ENCODE measurements at regions not wholly inside any gene's neighbourhood (a gene's known extent, or its start where the extent isn't known, plus 50 kb on each side); places are given as distances from the start of the nearest gene placed in this dataset.

- no peak for DNase-seq
Measured at GRCh38 chr21:16074950-16075489, 345.2 kb downstream of the USP25 start.

- DNase-seq = no peak
Measured at GRCh38 chr21:16075649-16076282, 346.0 kb downstream of the USP25 start.

GRCh38 chr21:16076465-16076864 lies 346.7 kb downstream of the USP25 start:
- DNase-seq = no peak

GRCh38 chr21:16078382-16078781 lies 348.6 kb downstream of the USP25 start:
- no peak for DNase-seq

GRCh38 chr21:16079830-16080229 lies 350.0 kb downstream of the USP25 start:
- no peak for DNase-seq

- no peak for DNase-seq
Measured at GRCh38 chr21:16081304-16081703, 351.5 kb downstream of the USP25 start.

GRCh38 chr21:16082038-16082816 lies 352.4 kb downstream of the USP25 start:
- DNase-seq = no peak

- no peak for DNase-seq
Measured at GRCh38 chr21:16084776-16085364, 355.1 kb downstream of the USP25 start.

GRCh38 chr21:16085421-16085820 lies 355.6 kb downstream of the USP25 start:
- no peak for DNase-seq

GRCh38 chr21:16086121-16086520 lies 356.3 kb downstream of the USP25 start:
- no peak for DNase-seq

GRCh38 chr21:16086936-16087335 lies 357.2 kb downstream of the USP25 start:
- DNase-seq = no peak

GRCh38 chr21:16087523-16087922 lies 357.7 kb downstream of the USP25 start:
- no peak for DNase-seq

GRCh38 chr21:16088056-16088455 lies 358.3 kb downstream of the USP25 start:
- no peak for DNase-seq

- no peak for DNase-seq
Measured at GRCh38 chr21:16095005-16095404, 365.2 kb downstream of the USP25 start.

- no peak for DNase-seq
Measured at GRCh38 chr21:16096988-16097387, 367.2 kb downstream of the USP25 start.

GRCh38 chr21:16102113-16102512 lies 372.3 kb downstream of the USP25 start:
- no peak for DNase-seq

GRCh38 chr21:16108561-16109075 lies 378.8 kb downstream of the USP25 start:
- DNase-seq = no peak

GRCh38 chr21:16113052-16113715 lies 383.4 kb downstream of the USP25 start:
- DNase-seq = no peak

- DNase-seq = no peak
Measured at GRCh38 chr21:16115461-16115860, 385.7 kb downstream of the USP25 start.

- DNase-seq = no peak
Measured at GRCh38 chr21:16116069-16116468, 386.3 kb downstream of the USP25 start.

GRCh38 chr21:16116798-16117197 lies 387.0 kb downstream of the USP25 start:
- DNase-seq = no peak

- no peak for DNase-seq
Measured at GRCh38 chr21:16117331-16117730, 387.5 kb downstream of the USP25 start.

All from CD4-positive, alpha-beta T cell treated with Interleukin-21 for 1 hour (primary cell).